ENCODE measurements at regions not wholly inside any gene's neighbourhood (a gene's known extent, or its start where the extent isn't known, plus 50 kb on each side); places are given as distances from the start of the nearest gene placed in this dataset. TPM values are rescaled to one million over a fixed set of nuclear protein-coding genes. Genes with fewer than 3 reads are reported as not detected.

GRCh38 chr16:77132051-77132618 is 58.9 kb upstream of the MON1B start:
- DNase-seq (ENCODE audit: low read depth), result no peak
- TF ChIP-seq, protein P1, sequence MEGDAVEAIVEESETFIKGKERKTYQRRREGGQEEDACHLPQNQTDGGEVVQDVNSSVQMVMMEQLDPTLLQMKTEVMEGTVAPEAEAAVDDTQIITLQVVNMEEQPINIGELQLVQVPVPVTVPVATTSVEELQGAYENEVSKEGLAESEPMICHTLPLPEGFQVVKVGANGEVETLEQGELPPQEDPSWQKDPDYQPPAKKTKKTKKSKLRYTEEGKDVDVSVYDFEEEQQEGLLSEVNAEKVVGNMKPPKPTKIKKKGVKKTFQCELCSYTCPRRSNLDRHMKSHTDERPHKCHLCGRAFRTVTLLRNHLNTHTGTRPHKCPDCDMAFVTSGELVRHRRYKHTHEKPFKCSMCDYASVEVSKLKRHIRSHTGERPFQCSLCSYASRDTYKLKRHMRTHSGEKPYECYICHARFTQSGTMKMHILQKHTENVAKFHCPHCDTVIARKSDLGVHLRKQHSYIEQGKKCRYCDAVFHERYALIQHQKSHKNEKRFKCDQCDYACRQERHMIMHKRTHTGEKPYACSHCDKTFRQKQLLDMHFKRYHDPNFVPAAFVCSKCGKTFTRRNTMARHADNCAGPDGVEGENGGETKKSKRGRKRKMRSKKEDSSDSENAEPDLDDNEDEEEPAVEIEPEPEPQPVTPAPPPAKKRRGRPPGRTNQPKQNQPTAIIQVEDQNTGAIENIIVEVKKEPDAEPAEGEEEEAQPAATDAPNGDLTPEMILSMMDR (IDR thresholded peaks at IDR 0.05; ENCODE audit: insufficient read depth, low read depth, low read length), result no peak
- ChIA-PET POLR2A (no interaction called here), CTCF (no interaction called here)
- no peaks in the 10 kb centered on the region for H3K36me3 ChIP-seq (ENCODE audit: control insufficient read depth, insufficient read depth, low read length)
- no peak overlapping the region for H3K4me3 ChIP-seq (ENCODE audit: low read depth, low read length)
- H3K27me3 ChIP-seq (ENCODE audit: control insufficient read depth, insufficient read depth, low read length), result no peaks in the 10 kb centered on the region

DNA sequence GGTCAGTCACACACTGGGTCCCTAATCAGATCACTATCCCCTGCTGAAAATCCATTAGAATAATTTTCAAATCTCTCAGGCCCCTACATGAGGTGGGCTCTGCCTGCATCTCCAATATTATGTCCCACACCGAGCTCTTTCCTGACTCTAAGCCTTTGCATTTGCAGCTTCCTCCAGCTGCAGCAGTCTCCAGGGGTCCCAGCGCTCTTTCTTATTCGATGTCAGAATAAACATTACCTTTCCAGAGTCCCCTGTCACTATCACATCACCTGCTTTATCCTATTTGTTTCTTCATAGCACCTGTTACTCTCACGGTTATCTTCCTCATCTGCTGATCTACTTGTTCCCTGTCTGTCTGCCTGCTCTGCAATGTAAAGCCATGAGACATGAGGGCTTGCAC is 57.3 kb upstream of the MON1B start:
- no peaks in the 10 kb centered on the region for H3K36me3 ChIP-seq (ENCODE audit: control insufficient read depth, insufficient read depth, low read length)
- ChIA-PET CTCF (no interaction called here), POLR2A (no interaction called here)
- TF ChIP-seq, protein P1 (IDR thresholded peaks at IDR 0.05; ENCODE audit: insufficient read depth, low read depth, low read length), result no peak
- no peak for DNase-seq (ENCODE audit: low read depth)
- H3K4me3 ChIP-seq (ENCODE audit: low read depth, low read length), result no peak overlapping the region
- H3K27me3 ChIP-seq (ENCODE audit: control insufficient read depth, insufficient read depth, low read length), result no peaks in the 10 kb centered on the region

GRCh38 chr16:77137045-77137444 is 53.9 kb upstream of the MON1B start:
- no peak overlapping the region for H3K4me3 ChIP-seq (ENCODE audit: low read depth, low read length)
- no peaks in the 10 kb centered on the region for H3K36me3 ChIP-seq (ENCODE audit: control insufficient read depth, insufficient read depth, low read length)
- ChIA-PET POLR2A (no interaction called here), CTCF (no interaction called here)
- no peak for DNase-seq (ENCODE audit: low read depth)
- TF ChIP-seq, protein P1 (IDR thresholded peaks at IDR 0.05; ENCODE audit: insufficient read depth, low read depth, low read length), result no peak
- H3K27me3 ChIP-seq (ENCODE audit: control insufficient read depth, insufficient read depth, low read length), result no peaks in the 10 kb centered on the region

Small RNA genes lying in the stretch of these regions (small RNA-seq; reads per million reads assigned to genes)
- gene MIR4719 (ENCODE audit: insufficient read length, low read depth, low replicate concordance), result not detected

All from BJ (cell line).